HCT116 (cell line): ENCODE measurements at regions not wholly inside any gene's neighbourhood (a gene's known extent, or its start where the extent isn't known, plus 50 kb on each side); places are given as distances from the start of the nearest gene placed in this dataset.

Source experiments
- ATAC-seq: fragments of 200-7000 bp; cut with Tn5 transposase; 2 replicates; pipeline ENCODE4 v1.9.1; 2020; ENCODE audit warnings: mild to moderate bottlenecking, moderate library complexity
- BruUV-seq: library from RNA; stranded (reverse); fragments of 400-500 nt; replicated peaks from 2 replicates; lab custom pipeline; 2021; lab: Mats Ljungman, UMichigan
- CTCF ChIA-PET: fragments of 300-600 bp; sonication (Branson Sonifier 250); formaldehyde crosslinking; loops from one replicate; lab custom pipeline; 2021; ENCODE audit warnings: antibody characterized with exemption; lab: Charles Lee
- POLR2A ChIA-PET: fragments of 300-600, 350-600 bp; sonication (Branson Sonifier 250); formaldehyde crosslinking; loops from one replicate; lab custom pipeline; 2021; ENCODE audit warnings: antibody characterized with exemption; lab: Charles Lee
- RAD21 ChIA-PET, 2 experiments: fragments of 300-600 bp; sonication (Branson Sonifier 250); formaldehyde crosslinking; loops; one replicate each; lab custom pipeline; 2023; ENCODE audit warnings: low total read pairs in 2 of 2; ENCODE audit not compliant: uncharacterized antibody in 2 of 2, unreplicated experiment in 2 of 2, low non-redundant PET in 1 of 2; lab: Charles Lee
- DNase-seq: peaks from one replicate; pipeline ENCODE4 v3.0.0-alpha.2; 2010; ENCODE audit warnings: low read depth, low spot score
- H2AFZ ChIP-seq: fragments of 200-600 bp; shearing (Covaris generic), sonication (generic); 2 replicates; pipeline ENCODE4 v1.6.1; 2017; ENCODE audit warnings: low read depth, mixed run types, mixed read lengths, antibody characterized with exemption, low read length; ENCODE audit not compliant: poor library complexity, severe bottlenecking
- H3K27ac ChIP-seq: 2 replicates; pipeline ENCODE4 v1.5.1; 2012; ENCODE audit warnings: low read depth, low read length
- H3K27me3 ChIP-seq: fragments of 200-600 bp; sonication (generic); 2 replicates; pipeline ENCODE4 v1.6.1; 2016; ENCODE audit warnings: mixed run types, low read length, mixed read lengths; ENCODE audit not compliant: insufficient read depth
- H3K36me3 ChIP-seq, 2 experiments: fragments of 200-500 bp in 1 of 2; fragments of 200-600 bp in 1 of 2; sonication (Bioruptor generic) in 1 of 2; sonication (generic) in 1 of 2; 2 replicates each; pipeline versions ENCODE4 v1.5.1 to v1.6.1; 2014 to 2016; ENCODE audit warnings: low read length in 2 of 2, inconsistent platforms in 1 of 2, mixed read lengths in 1 of 2, mixed run types in 1 of 2; ENCODE audit not compliant: insufficient read depth in 2 of 2, control insufficient read depth in 1 of 2
- H3K4me1 ChIP-seq, 2 experiments: fragments of 200-600 bp in 1 of 2; sonication (generic) in 1 of 2; 2 replicates each; pipeline versions ENCODE4 v1.5.1 to v1.6.1; 2012 to 2017; ENCODE audit warnings: low read length in 2 of 2, inconsistent platforms in 1 of 2, mild to moderate bottlenecking in 1 of 2, mixed read lengths in 1 of 2, mixed run types in 1 of 2, moderate library complexity in 1 of 2; ENCODE audit not compliant: insufficient read depth in 2 of 2, control insufficient read depth in 1 of 2
- H3K4me2 ChIP-seq: fragments of 200-600 bp; sonication (generic); 2 replicates; pipeline ENCODE4 v1.6.1; 2017; ENCODE audit warnings: mixed run types, low read length, mixed read lengths
- H3K4me3 ChIP-seq, 2 experiments: fragments of 200-600 bp in 1 of 2; sonication (generic) in 1 of 2; replicated peaks in 1 of 2; 2 replicates each; pipeline ENCODE4 v1.5.1; 2011 to 2016; ENCODE audit warnings: low read length in 2 of 2, control low read depth in 1 of 2, low read depth in 1 of 2, mild to moderate bottlenecking in 1 of 2, mixed read lengths in 1 of 2, mixed run types in 1 of 2
- H3K79me2 ChIP-seq: fragments of 200-600 bp; sonication (generic); 2 replicates; pipeline ENCODE4 v1.6.1; 2017; ENCODE audit warnings: mild to moderate bottlenecking, mixed run types, low read length, moderate library complexity, mixed read lengths; ENCODE audit not compliant: insufficient read depth
- H3K9ac ChIP-seq: fragments of 200-600 bp; sonication (generic); 2 replicates; pipeline ENCODE4 v1.6.1; 2016; ENCODE audit warnings: low read length, mixed read lengths
- H3K9me2 ChIP-seq: fragments of 200-600 bp; sonication (generic), shearing (Covaris generic); 2 replicates; pipeline ENCODE4 v1.6.1; 2017; ENCODE audit warnings: mixed run types, mild to moderate bottlenecking, moderate library complexity; ENCODE audit not compliant: insufficient read depth
- H3K9me3 ChIP-seq, 2 experiments: fragments of 200-500 bp in 1 of 2; fragments of 200-600 bp in 1 of 2; sonication (Bioruptor generic) in 1 of 2; sonication (generic) in 1 of 2; 2 replicates each; pipeline ENCODE4 v1.6.1; 2014 to 2017; ENCODE audit warnings: low read length in 2 of 2, mixed read lengths in 2 of 2, inconsistent platforms in 1 of 2, low read depth in 1 of 2, mild to moderate bottlenecking in 1 of 2, mixed run types in 1 of 2, moderate library complexity in 1 of 2; ENCODE audit not compliant: control insufficient read depth in 1 of 2, insufficient read depth in 1 of 2
- H4K20me1 ChIP-seq: fragments of 200-600 bp; sonication (generic), shearing (Covaris generic); 2 replicates; pipeline ENCODE4 v1.6.1; 2017; ENCODE audit warnings: mixed run types, mild to moderate bottlenecking, moderate library complexity; ENCODE audit not compliant: insufficient read depth
- CBX3 ChIP-seq: IDR thresholded peaks from 2 replicates; pipeline ENCODE4 v1.6.1; 2012; ENCODE audit warnings: low read depth
- EZH2phosphoT487 ChIP-seq: fragments of 200-600 bp; IDR thresholded peaks from 2 replicates; pipeline ENCODE4 v1.6.1; 2018; ENCODE audit warnings: antibody characterized with exemption, borderline replicate concordance
- MAX ChIP-seq: IDR thresholded peaks from 2 replicates; pipeline ENCODE4 v1.6.1; 2012
- SRF ChIP-seq: IDR thresholded peaks from 2 replicates; pipeline ENCODE4 v1.6.1; 2012; ENCODE audit warnings: low read depth
- ZBTB33 ChIP-seq: IDR thresholded peaks from 2 replicates; pipeline ENCODE4 v1.6.1; 2011; ENCODE audit warnings: mild to moderate bottlenecking, low read length, moderate library complexity; ENCODE audit not compliant: insufficient replicate concordance; ENCODE audit errors: extremely low read depth
- ZFX ChIP-seq: fragments of 450-650 bp; IDR thresholded peaks from 2 replicates; pipeline ENCODE4 v1.6.1; 2017
- intact Hi-C: fragments of 100-400 bp; cut with micrococcal nuclease; formaldehyde crosslinking; loops from 2 replicates; pipeline ENCODE4 v1.10.0; 2022

- no peak for TF ChIP-seq ZBTB33
Observed at GRCh38 chr10:123298583-123298982, 144.4 kb downstream of the BUB3 start (continued).

GRCh38 chr10:123299598-123299997 is 145.4 kb downstream of the BUB3 start:
- ChIA-PET CTCF (no interaction called here), RAD21 (no interaction called here)
- intact Hi-C loops = no loop called here

More at GRCh38 chr10:123299598-123299997, 145.4 kb downstream of the BUB3 start:
- TF ChIP-seq EZH2phosphoT487 (no peak), MAX (no peak), ZFX (no peak), CBX3 (no peak), SRF (no peak)
- TF ChIP-seq, all 23 proteins: peak for 0
- Histone ChIP-seq H3K4me1 (no peaks in the 10 kb centered on the region; a peak in 1 of 4 replicates), H4K20me1 (no peaks in the 10 kb centered on the region), H3K27ac (no peak overlapping the region), H3K9me2 (no peaks in the 10 kb centered on the region), H3K4me2 (no peak overlapping the region), H3K9me3 (no peaks in the 10 kb centered on the region), H3K4me3 (no peak overlapping the region), H3K36me3 (no peaks in the 10 kb centered on the region), H3K79me2 (no peaks in the 10 kb centered on the region), H3K9ac (no peak overlapping the region), H2AFZ (no peak overlapping the region), H3K27me3 (no peaks in the 10 kb centered on the region)
- no TSS peak for BruUV-seq
- ATAC-seq = no peak
- POLR2A ChIA-PET = no interaction called here
- DNase-seq = no peak
